Fibroblast of the aortic adventitia (primary cell): ENCODE measurements at regions not wholly inside any gene's neighbourhood (a gene's known extent, or its start where the extent isn't known, plus 50 kb on each side); places are given as distances from the start of the nearest gene placed in this dataset.

ENCODE experiments used
- DNase-seq: peaks from one replicate; pipeline ENCODE4 v3.0.0-alpha.2; 2010; ENCODE audit warnings: low read depth
- H3K4me3 ChIP-seq: 2 replicates; pipeline ENCODE4 v1.5.1; 2011; ENCODE audit warnings: low read depth, mild to moderate bottlenecking, control low read depth, low read length, moderate library complexity
- CTCF ChIP-seq: IDR thresholded peaks from 2 replicates; pipeline ENCODE4 v1.5.1; 2011; ENCODE audit warnings: mild to moderate bottlenecking, low read length, control low read depth, inconsistent platforms; ENCODE audit not compliant: insufficient read depth

DNA sequence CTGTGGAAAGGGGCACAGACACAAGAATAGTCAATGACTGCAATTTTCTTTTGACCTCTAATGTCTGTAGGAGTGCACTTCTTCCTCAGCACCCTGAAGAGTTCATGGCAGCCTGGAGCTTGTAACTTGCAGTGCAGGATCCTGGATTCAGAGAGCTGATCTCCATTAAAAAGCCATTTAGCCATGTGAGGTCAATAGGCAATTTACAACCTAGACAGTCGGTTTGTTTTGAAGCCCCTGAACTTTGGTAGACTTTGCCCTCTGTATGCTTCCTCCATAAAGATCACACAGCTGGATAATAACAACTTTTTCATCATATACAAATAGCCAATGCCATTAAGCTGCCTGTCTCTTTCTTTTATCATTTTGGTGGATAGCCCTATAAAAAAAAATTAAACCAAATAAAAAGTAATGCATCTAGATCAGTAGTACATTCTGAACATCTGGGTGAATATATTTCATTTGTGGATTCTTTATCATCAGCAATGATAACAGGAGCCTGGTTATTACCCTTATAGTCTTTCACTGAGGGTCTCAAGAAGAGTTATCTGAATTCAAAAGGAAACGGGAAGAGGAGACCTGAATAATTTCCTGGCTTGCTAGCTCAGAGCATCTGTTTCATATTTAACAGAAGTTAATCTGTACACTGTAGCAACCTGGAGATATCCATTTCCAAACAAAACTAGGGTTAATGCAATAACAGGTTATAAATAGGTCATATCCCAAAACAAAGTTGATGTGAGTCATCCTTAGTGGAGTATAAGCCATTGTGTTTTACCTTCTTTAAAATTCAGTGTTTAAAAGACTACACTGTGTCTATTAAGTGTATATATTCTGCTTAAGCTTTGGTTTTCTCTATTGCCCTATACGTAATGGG is 193.8 kb upstream of the ACTBL2 start:
- H3K4me3 ChIP-seq: no peak overlapping the region
- no peak for TF ChIP-seq CTCF
- DNase-seq: peak; percentile 79

DNA sequence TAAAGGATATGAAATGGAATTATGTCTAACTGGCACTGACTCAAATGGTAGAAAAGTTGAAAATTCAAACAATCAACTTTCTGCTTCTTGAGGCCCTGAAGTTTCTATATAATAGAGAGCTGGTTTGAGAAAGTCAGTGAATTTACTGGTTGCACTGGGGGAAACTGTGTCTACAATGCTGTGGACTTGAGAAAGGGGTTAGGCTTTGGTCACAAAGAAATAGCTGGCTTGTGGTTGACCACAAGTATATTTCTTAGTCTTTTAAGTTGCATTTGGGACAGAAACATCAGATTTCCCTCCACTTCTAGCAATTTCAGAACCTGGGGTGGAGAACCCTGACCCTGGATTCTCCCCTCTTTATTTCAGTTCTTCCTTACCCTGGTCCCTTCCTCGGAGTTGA is 192.6 kb upstream of the ACTBL2 start:
- H3K4me3 ChIP-seq: no peak overlapping the region
- TF ChIP-seq CTCF: no peak
- no peak for DNase-seq

GRCh38 chr5:57671371-57671770 is 188.8 kb upstream of the ACTBL2 start:
- H3K4me3 ChIP-seq: no peak overlapping the region
- no peak for TF ChIP-seq CTCF
- DNase-seq: no peak

- TF ChIP-seq CTCF: no peak
- H3K4me3 ChIP-seq: no peak overlapping the region
- DNase-seq: no peak
Measured at GRCh38 chr5:57666582-57666981, 184.0 kb upstream of the ACTBL2 start.

- no peak overlapping the region for H3K4me3 ChIP-seq
- no peak for TF ChIP-seq CTCF
- no peak for DNase-seq
Measured at GRCh38 chr5:57665146-57665936, 182.7 kb upstream of the ACTBL2 start.

DNA sequence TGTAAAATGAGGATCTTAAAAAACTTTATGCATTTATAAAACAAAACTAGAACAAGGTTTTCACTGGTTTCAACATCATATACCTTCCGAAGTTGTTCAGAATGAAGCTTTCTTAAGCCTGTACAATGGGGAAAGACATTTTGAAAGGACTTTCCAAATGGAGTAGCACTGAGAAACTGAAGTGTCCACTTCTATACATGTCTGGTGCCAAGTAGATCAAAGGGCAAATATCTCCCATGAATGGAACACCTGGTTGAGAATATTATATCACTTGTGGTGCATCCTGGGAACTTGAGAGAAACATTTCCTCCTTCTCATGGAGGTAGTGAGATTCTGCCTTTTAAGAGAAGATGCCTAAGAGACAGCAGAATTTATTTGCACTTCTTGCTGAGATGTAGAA is 182.1 kb upstream of the ACTBL2 start:
- TF ChIP-seq CTCF: no peak
- no peak for DNase-seq
- no peak overlapping the region for H3K4me3 ChIP-seq
